ENCODE measurements at regions not wholly inside any gene's neighbourhood (a gene's known extent, or its start where the extent isn't known, plus 50 kb on each side); places are given as distances from the start of the nearest gene placed in this dataset.
A peak's percentile ranks its signal among the peaks of the same experiment; 100 is the strongest.

- no peaks in the 10 kb centered on the region for H3K79me2 ChIP-seq (ENCODE audit: low read length)
- no peaks in the 10 kb centered on the region for H3K9me3 ChIP-seq (ENCODE audit: low read length)
- H3K4me1 ChIP-seq (ENCODE audit: low read length), result peaks cover 4% of the 10 kb centered on the region
- no peaks in the 10 kb centered on the region for H4K20me1 ChIP-seq (ENCODE audit: insufficient read depth, low read depth, low read length)
- no peak overlapping the region for H3K9ac ChIP-seq (ENCODE audit: low read length)
- H2AFZ ChIP-seq (ENCODE audit: low read length), result no peak overlapping the region
- no peak overlapping the region for H3K27ac ChIP-seq (ENCODE audit: low read length)
- no peaks in the 10 kb centered on the region for H3K9me2 ChIP-seq (replicated peaks; ENCODE audit: insufficient read depth, low read length)
- no peaks in the 10 kb centered on the region for H3K27me3 ChIP-seq (ENCODE audit: low read length)
- H3K4me3 ChIP-seq (ENCODE audit: low read length), result no peak overlapping the region
- no peaks in the 10 kb centered on the region for H3K36me3 ChIP-seq (ENCODE audit: insufficient read depth, low read length)
- no peak overlapping the region for H3K4me2 ChIP-seq (ENCODE audit: low read depth, low read length, poor library complexity, severe bottlenecking)
- DNase-seq, result no peak
Measured at GRCh38 chr3:31456373-31456772, 76.4 kb upstream of the STT3B start.

GRCh38 chr3:31461426-31461825 is 71.3 kb upstream of the STT3B start:
- Histone ChIP-seq H3K9ac (ENCODE audit: low read length) (no peak overlapping the region), H3K9me3 (ENCODE audit: low read length) (no peaks in the 10 kb centered on the region), H3K79me2 (ENCODE audit: low read length) (no peaks in the 10 kb centered on the region), H3K4me2 (ENCODE audit: low read depth, low read length, poor library complexity, severe bottlenecking) (peak overlapping the region; percentile 25), H3K9me2 (replicated peaks; ENCODE audit: insufficient read depth, low read length) (no peaks in the 10 kb centered on the region), H3K27ac (ENCODE audit: low read length) (no peak overlapping the region), H3K4me3 (ENCODE audit: low read length) (no peak overlapping the region), H2AFZ (ENCODE audit: low read length) (peak overlapping the region; percentile 66), H3K36me3 (ENCODE audit: insufficient read depth, low read length) (no peaks in the 10 kb centered on the region), H3K27me3 (ENCODE audit: low read length) (no peaks in the 10 kb centered on the region), H4K20me1 (ENCODE audit: insufficient read depth, low read depth, low read length) (no peaks in the 10 kb centered on the region), H3K4me1 (ENCODE audit: low read length) (peaks cover 18% of the 10 kb centered on the region)
- no peak for DNase-seq

- H3K9ac ChIP-seq (ENCODE audit: low read length), result 0 out of 2 replicates have a peak overlapping the region, but pooled peaks have one; percentile 4
- no peaks in the 10 kb centered on the region for H3K36me3 ChIP-seq (ENCODE audit: insufficient read depth, low read length)
- peaks cover 18% of the 10 kb centered on the region for H3K4me1 ChIP-seq (ENCODE audit: low read length)
- H4K20me1 ChIP-seq (ENCODE audit: insufficient read depth, low read depth, low read length), result no peaks in the 10 kb centered on the region
- peak overlapping the region; percentile 25 for H3K4me2 ChIP-seq (ENCODE audit: low read depth, low read length, poor library complexity, severe bottlenecking)
- H3K27ac ChIP-seq (ENCODE audit: low read length), result no peak overlapping the region
- no peaks in the 10 kb centered on the region for H3K9me2 ChIP-seq (replicated peaks; ENCODE audit: insufficient read depth, low read length)
- no peaks in the 10 kb centered on the region for H3K79me2 ChIP-seq (ENCODE audit: low read length)
- no peaks in the 10 kb centered on the region for H3K9me3 ChIP-seq (ENCODE audit: low read length)
- H3K4me3 ChIP-seq (ENCODE audit: low read length), result no peak overlapping the region
- H2AFZ ChIP-seq (ENCODE audit: low read length), result peak overlapping the region; percentile 66
- no peaks in the 10 kb centered on the region for H3K27me3 ChIP-seq (ENCODE audit: low read length)
- DNase-seq, result peak; percentile 84
Measured at GRCh38 chr3:31462050-31462569, 70.6 kb upstream of the STT3B start.

GRCh38 chr3:31465999-31466398 is 66.7 kb upstream of the STT3B start:
- H3K27ac ChIP-seq (ENCODE audit: low read length), result no peak overlapping the region
- no peaks in the 10 kb centered on the region for H3K79me2 ChIP-seq (ENCODE audit: low read length)
- H3K27me3 ChIP-seq (ENCODE audit: low read length), result no peaks in the 10 kb centered on the region
- no peaks in the 10 kb centered on the region for H3K9me3 ChIP-seq (ENCODE audit: low read length)
- no peak overlapping the region for H3K9ac ChIP-seq (ENCODE audit: low read length)
- no peak overlapping the region for H3K4me3 ChIP-seq (ENCODE audit: low read length)
- H4K20me1 ChIP-seq (ENCODE audit: insufficient read depth, low read depth, low read length), result no peaks in the 10 kb centered on the region
- H3K36me3 ChIP-seq (ENCODE audit: insufficient read depth, low read length), result no peaks in the 10 kb centered on the region
- no peak overlapping the region for H3K4me2 ChIP-seq (ENCODE audit: low read depth, low read length, poor library complexity, severe bottlenecking)
- H3K9me2 ChIP-seq (replicated peaks; ENCODE audit: insufficient read depth, low read length), result no peaks in the 10 kb centered on the region
- peaks cover 18% of the 10 kb centered on the region for H3K4me1 ChIP-seq (ENCODE audit: low read length)
- no peak overlapping the region for H2AFZ ChIP-seq (ENCODE audit: low read length)
- no peak for DNase-seq

GRCh38 chr3:31466866-31467265 is 65.9 kb upstream of the STT3B start:
- Histone ChIP-seq H3K9me3 (ENCODE audit: low read length) (no peaks in the 10 kb centered on the region), H4K20me1 (ENCODE audit: insufficient read depth, low read depth, low read length) (no peaks in the 10 kb centered on the region), H3K9ac (ENCODE audit: low read length) (no peak overlapping the region), H3K27me3 (ENCODE audit: low read length) (no peaks in the 10 kb centered on the region), H3K4me3 (ENCODE audit: low read length) (no peak overlapping the region), H2AFZ (ENCODE audit: low read length) (no peak overlapping the region), H3K4me1 (ENCODE audit: low read length) (peaks cover 9% of the 10 kb centered on the region), H3K4me2 (ENCODE audit: low read depth, low read length, poor library complexity, severe bottlenecking) (no peak overlapping the region), H3K79me2 (ENCODE audit: low read length) (no peaks in the 10 kb centered on the region), H3K36me3 (ENCODE audit: insufficient read depth, low read length) (no peaks in the 10 kb centered on the region), H3K9me2 (replicated peaks; ENCODE audit: insufficient read depth, low read length) (no peaks in the 10 kb centered on the region), H3K27ac (ENCODE audit: low read length) (no peak overlapping the region)
- DNase-seq, result no peak

GRCh38 chr3:31468433-31468832 is 64.3 kb upstream of the STT3B start:
- Histone ChIP-seq H3K27ac (ENCODE audit: low read length) (no peak overlapping the region), H2AFZ (ENCODE audit: low read length) (no peak overlapping the region), H3K4me1 (ENCODE audit: low read length) (no peaks in the 10 kb centered on the region), H3K27me3 (ENCODE audit: low read length) (no peaks in the 10 kb centered on the region), H3K36me3 (ENCODE audit: insufficient read depth, low read length) (no peaks in the 10 kb centered on the region), H3K9ac (ENCODE audit: low read length) (no peak overlapping the region), H3K4me2 (ENCODE audit: low read depth, low read length, poor library complexity, severe bottlenecking) (no peak overlapping the region), H3K9me2 (replicated peaks; ENCODE audit: insufficient read depth, low read length) (no peaks in the 10 kb centered on the region), H3K4me3 (ENCODE audit: low read length) (no peak overlapping the region), H3K9me3 (ENCODE audit: low read length) (no peaks in the 10 kb centered on the region), H4K20me1 (ENCODE audit: insufficient read depth, low read depth, low read length) (no peaks in the 10 kb centered on the region), H3K79me2 (ENCODE audit: low read length) (no peaks in the 10 kb centered on the region)
- DNase-seq, result no peak

- H3K27me3 ChIP-seq (ENCODE audit: low read length), result no peaks in the 10 kb centered on the region
- no peaks in the 10 kb centered on the region for H3K36me3 ChIP-seq (ENCODE audit: insufficient read depth, low read length)
- no peak overlapping the region for H3K9ac ChIP-seq (ENCODE audit: low read length)
- no peak overlapping the region for H3K4me2 ChIP-seq (ENCODE audit: low read depth, low read length, poor library complexity, severe bottlenecking)
- no peaks in the 10 kb centered on the region for H3K9me2 ChIP-seq (replicated peaks; ENCODE audit: insufficient read depth, low read length)
- no peaks in the 10 kb centered on the region for H3K4me1 ChIP-seq (ENCODE audit: low read length)
- DNase-seq, result no peak
- H3K79me2 ChIP-seq (ENCODE audit: low read length), result no peaks in the 10 kb centered on the region
- H3K9me3 ChIP-seq (ENCODE audit: low read length), result no peaks in the 10 kb centered on the region
- no peak overlapping the region for H3K4me3 ChIP-seq (ENCODE audit: low read length)
- no peaks in the 10 kb centered on the region for H4K20me1 ChIP-seq (ENCODE audit: insufficient read depth, low read depth, low read length)
- H3K27ac ChIP-seq (ENCODE audit: low read length), result no peak overlapping the region
- no peak overlapping the region for H2AFZ ChIP-seq (ENCODE audit: low read length)
Measured at GRCh38 chr3:31469385-31469784, 63.3 kb upstream of the STT3B start.

- Histone ChIP-seq H4K20me1 (ENCODE audit: insufficient read depth, low read depth, low read length) (no peaks in the 10 kb centered on the region), H3K4me2 (ENCODE audit: low read depth, low read length, poor library complexity, severe bottlenecking) (no peak overlapping the region), H3K9ac (ENCODE audit: low read length) (no peak overlapping the region), H3K27me3 (ENCODE audit: low read length) (no peaks in the 10 kb centered on the region; the same call in 1 of the 2 replicates), H3K9me3 (ENCODE audit: low read length) (no peaks in the 10 kb centered on the region), H3K4me3 (ENCODE audit: low read length) (no peak overlapping the region), H3K36me3 (ENCODE audit: insufficient read depth, low read length) (no peaks in the 10 kb centered on the region), H3K4me1 (ENCODE audit: low read length) (peaks cover 6% of the 10 kb centered on the region), H2AFZ (ENCODE audit: low read length) (no peak overlapping the region), H3K79me2 (ENCODE audit: low read length) (no peaks in the 10 kb centered on the region), H3K27ac (ENCODE audit: low read length) (no peak overlapping the region), H3K9me2 (replicated peaks; ENCODE audit: insufficient read depth, low read length) (no peaks in the 10 kb centered on the region)
- no peak for DNase-seq
Measured at GRCh38 chr3:31472479-31473390, 60.0 kb upstream of the STT3B start.
